ENCODE measurements at regions not wholly inside any gene's neighbourhood (a gene's known extent, or its start where the extent isn't known, plus 50 kb on each side); places are given as distances from the start of the nearest gene placed in this dataset.
A peak's percentile ranks its signal among the peaks of the same experiment; 100 is the strongest.
"Not testable (repeated sequence)": the region's sequence is repeated elsewhere in the genome, so short reads cannot be mapped to it uniquely, and the experiment has no call there.

DNA sequence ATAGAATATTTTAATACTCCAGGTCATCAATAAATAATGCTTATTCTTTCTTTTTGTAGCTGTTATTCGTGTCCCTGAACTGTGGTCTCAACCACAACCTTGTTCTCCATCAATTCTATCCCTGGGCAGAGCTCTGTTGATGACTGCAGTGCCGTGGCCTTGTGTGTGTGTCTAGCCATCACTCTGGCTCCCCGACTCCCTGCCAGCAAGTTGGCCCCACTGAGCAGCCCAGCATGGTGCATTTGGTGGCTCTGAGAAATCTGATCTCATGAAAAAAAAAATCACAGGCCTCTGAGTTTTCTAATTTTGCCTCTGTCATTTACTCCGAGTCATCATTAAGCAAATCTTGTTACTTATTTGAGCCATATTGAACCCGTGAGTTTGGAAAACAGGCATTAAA, 164.7 kb downstream of the GOLGA6L6 start:
- WGBS, 2 donors: 65 to 71% methylated on average over 5 of the region's 5 CpGs
- no peak for ATAC-seq (ENCODE audit: low FRiP score in 2 of 2)
- TF ChIP-seq POLR2AphosphoS5 (IDR thresholded peaks at IDR 0.05) (no peak), POLR2A (IDR thresholded peaks at IDR 0.05) (no peak), EP300 (IDR thresholded peaks at IDR 0.05) (no peak)
- TF ChIP-seq, protein P1, sequence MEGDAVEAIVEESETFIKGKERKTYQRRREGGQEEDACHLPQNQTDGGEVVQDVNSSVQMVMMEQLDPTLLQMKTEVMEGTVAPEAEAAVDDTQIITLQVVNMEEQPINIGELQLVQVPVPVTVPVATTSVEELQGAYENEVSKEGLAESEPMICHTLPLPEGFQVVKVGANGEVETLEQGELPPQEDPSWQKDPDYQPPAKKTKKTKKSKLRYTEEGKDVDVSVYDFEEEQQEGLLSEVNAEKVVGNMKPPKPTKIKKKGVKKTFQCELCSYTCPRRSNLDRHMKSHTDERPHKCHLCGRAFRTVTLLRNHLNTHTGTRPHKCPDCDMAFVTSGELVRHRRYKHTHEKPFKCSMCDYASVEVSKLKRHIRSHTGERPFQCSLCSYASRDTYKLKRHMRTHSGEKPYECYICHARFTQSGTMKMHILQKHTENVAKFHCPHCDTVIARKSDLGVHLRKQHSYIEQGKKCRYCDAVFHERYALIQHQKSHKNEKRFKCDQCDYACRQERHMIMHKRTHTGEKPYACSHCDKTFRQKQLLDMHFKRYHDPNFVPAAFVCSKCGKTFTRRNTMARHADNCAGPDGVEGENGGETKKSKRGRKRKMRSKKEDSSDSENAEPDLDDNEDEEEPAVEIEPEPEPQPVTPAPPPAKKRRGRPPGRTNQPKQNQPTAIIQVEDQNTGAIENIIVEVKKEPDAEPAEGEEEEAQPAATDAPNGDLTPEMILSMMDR (IDR thresholded peaks at IDR 0.05): no peak

DNA sequence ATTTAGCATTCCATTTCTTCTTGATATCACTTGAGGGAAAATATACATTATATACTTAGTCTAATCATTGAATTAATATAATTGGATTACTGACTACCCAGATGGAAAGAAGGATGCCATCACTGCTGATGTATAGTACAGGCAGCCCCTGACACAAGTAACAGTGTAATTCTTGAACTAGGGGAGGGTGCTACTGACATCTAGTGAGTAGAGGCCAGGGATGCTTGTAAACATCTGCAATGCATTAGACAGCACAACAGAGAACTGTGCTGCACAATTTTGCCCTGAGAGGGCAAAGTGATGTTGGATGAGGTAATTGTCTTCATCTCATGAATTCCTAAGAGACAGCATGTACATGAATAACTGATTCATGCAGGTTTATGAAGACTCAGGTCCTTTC, 169.2 kb downstream of the GOLGA6L6 start:
- peak; percentile 12 to 32 for ATAC-seq (ENCODE audit: low FRiP score in 2 of 2)

More for the DNA sequence above, 164.7 kb downstream of the GOLGA6L6 start:
- Histone ChIP-seq H3K4me3 (no peak overlapping the region), H3K27me3 (no peaks in the 10 kb centered on the region), H3K36me3 (no peaks in the 10 kb centered on the region), H3K4me1 (no peaks in the 10 kb centered on the region), H3K9me3 (no peaks in the 10 kb centered on the region), H3K27ac (no peak overlapping the region)
- DNase-seq: no peak

DNA sequence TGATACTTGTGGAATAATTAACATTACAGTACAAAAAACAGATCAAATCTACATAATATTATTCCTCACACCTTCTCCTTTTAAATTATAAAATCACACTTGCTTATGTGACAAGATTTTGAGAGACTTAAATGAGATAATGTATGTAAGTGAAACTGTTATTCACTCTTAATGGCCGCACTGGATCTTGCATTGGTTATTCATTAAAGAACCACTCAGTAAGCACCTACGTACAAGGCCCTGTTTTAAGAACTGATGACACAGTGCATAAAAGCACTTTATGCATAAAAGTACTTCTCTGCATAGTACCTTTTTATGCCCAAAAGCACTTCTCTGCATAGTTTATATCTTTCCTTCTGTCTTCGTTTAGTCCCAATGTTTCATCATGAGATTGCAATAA, 172.1 kb downstream of the GOLGA6L6 start:
- Histone ChIP-seq H3K27ac (no peak overlapping the region), H3K4me3 (no peak overlapping the region), H3K4me1 (no peaks in the 10 kb centered on the region), H3K27me3 (no peaks in the 10 kb centered on the region), H3K36me3 (no peaks in the 10 kb centered on the region), H3K9me3 (no peaks in the 10 kb centered on the region)
- DNase-seq (no peak), ATAC-seq (ENCODE audit: low FRiP score in 2 of 2) (no peak)
- 77 to 78% methylated on average over 3 of the region's 3 CpGs for WGBS, 2 donors
- TF ChIP-seq EP300 (IDR thresholded peaks at IDR 0.05) (no peak), POLR2A (IDR thresholded peaks at IDR 0.05) (no peak), POLR2AphosphoS5 (IDR thresholded peaks at IDR 0.05) (no peak)

More for the DNA sequence above, 169.2 kb downstream of the GOLGA6L6 start:
- not testable (repeated sequence) for H3K36me3 ChIP-seq, H3K27ac ChIP-seq, H3K4me1 ChIP-seq, H3K9me3 ChIP-seq, H3K4me3 ChIP-seq, H3K27me3 ChIP-seq, DNase-seq

DNA sequence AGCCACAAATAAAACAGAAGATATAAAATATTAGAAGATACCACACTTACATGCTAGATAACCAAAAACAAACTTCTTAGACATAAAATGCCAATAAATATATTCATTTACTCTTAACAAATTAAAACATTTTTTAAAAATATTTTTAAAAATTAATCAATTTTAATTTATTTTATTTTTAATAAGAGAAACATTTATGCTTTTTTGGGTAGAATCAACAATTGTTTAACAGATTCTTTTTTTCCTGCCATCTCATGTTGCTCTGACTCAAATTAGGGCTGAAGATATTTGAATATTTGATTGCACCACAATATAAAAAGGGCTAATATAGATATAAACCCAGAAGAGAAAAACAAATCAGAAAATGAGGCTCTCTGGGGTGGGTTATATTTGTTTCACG, 172.6 kb downstream of the GOLGA6L6 start:
- TF ChIP-seq, protein P1 (IDR thresholded peaks at IDR 0.05): no peak
- TF ChIP-seq POLR2A (IDR thresholded peaks at IDR 0.05) (no peak), POLR2AphosphoS5 (IDR thresholded peaks at IDR 0.05) (no peak), EP300 (IDR thresholded peaks at IDR 0.05) (no peak)
- 43 to 44% methylated on average over 1 of the region's 1 CpG for WGBS, 2 donors
- H3K4me1 ChIP-seq: no peaks in the 10 kb centered on the region
- DNase-seq: no peak
- H3K9me3 ChIP-seq: no peaks in the 10 kb centered on the region
- no peak overlapping the region for H3K27ac ChIP-seq
- ATAC-seq (ENCODE audit: low FRiP score in 2 of 2): no peak
- no peak overlapping the region for H3K4me3 ChIP-seq
- no peaks in the 10 kb centered on the region for H3K36me3 ChIP-seq
- H3K27me3 ChIP-seq: no peaks in the 10 kb centered on the region

DNA sequence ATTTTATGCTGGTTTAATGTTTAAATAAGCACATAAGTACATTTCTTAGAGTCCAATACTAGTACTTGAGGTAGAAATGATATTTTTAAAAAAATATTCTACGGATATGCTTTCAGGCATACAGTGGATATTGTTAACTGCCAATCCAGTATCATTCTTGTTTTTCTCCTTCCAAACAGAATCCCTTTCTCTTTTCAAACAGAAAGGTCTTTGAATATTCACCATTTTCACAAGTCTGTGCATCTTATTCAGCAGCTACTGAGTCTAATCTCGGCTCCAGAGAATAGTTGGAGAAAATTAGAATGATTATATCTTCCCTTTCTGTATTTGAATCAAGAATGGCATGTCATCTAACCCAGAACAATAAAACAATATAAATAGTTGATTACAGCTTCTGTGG, 174.5 kb downstream of the GOLGA6L6 start:
- Histone ChIP-seq H3K9me3 (no peaks in the 10 kb centered on the region), H3K27ac (no peak overlapping the region), H3K4me3 (no peak overlapping the region), H3K27me3 (no peaks in the 10 kb centered on the region), H3K36me3 (no peaks in the 10 kb centered on the region), H3K4me1 (no peaks in the 10 kb centered on the region)
- 56 to 67% methylated on average over 2 of the region's 2 CpGs for WGBS, 2 donors
- DNase-seq (no peak), ATAC-seq (ENCODE audit: low FRiP score in 2 of 2) (no peak)
- TF ChIP-seq POLR2A (IDR thresholded peaks at IDR 0.05): no peak
- no peak for TF ChIP-seq EP300 (IDR thresholded peaks at IDR 0.05)
- TF ChIP-seq, protein P1 (IDR thresholded peaks at IDR 0.05): no peak
- TF ChIP-seq POLR2AphosphoS5 (IDR thresholded peaks at IDR 0.05): no peak

DNA sequence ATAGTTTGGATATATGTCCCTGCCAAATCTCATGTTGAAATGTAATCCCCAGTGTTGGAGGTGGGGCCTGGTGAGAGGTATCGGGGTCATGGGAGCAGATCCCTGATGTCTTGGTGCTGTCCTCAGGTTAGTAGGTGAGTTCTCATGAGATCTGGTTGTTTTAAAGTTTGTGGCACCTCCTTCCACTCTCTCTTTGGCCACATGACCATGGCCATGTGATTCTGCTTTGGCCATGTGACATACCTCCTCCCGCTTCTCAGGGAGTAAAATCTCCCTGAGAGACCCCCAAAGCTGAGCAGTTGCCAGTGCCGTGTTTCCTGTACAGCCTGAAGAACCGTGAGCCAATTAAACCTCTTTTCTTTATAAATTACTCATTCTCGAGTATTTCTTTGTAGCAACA, 178.0 kb downstream of the GOLGA6L6 start:
- not testable (repeated sequence) for H3K36me3 ChIP-seq; ATAC-seq (ENCODE audit: low FRiP score in 2 of 2); H3K27me3 ChIP-seq; DNase-seq; H3K4me3 ChIP-seq; H3K9me3 ChIP-seq; H3K27ac ChIP-seq; H3K4me1 ChIP-seq
- WGBS, 2 donors: 69 to 75% methylated on average over 5 of the region's 5 CpGs

Data from upper lobe of left lung (tissue), 6 donors.